Progenitor cell of endocrine pancreas (in vitro differentiated cells): ENCODE measurements at regions not wholly inside any gene's neighbourhood (a gene's known extent, or its start where the extent isn't known, plus 50 kb on each side); places are given as distances from the start of the nearest gene placed in this dataset.
"Not testable (repeated sequence)": the region's sequence is repeated elsewhere in the genome, so short reads cannot be mapped to it uniquely, and the experiment has no call there.

Source experiments
- DNase-seq: peaks from one replicate; pipeline ENCODE4 v3.0.0; 2021; ENCODE audit warnings: low spot score; ENCODE audit not compliant: unreplicated experiment
- H3K27ac Mint-ChIP-seq: 2 replicates; pipeline ENCODE4 v1.8.0; 2021; ENCODE audit warnings: mild to moderate bottlenecking, moderate library complexity, mixed read lengths
- H3K27me3 Mint-ChIP-seq: 2 replicates; pipeline ENCODE4 v1.8.0; 2021; ENCODE audit warnings: mixed read lengths
- H3K36me3 Mint-ChIP-seq: 2 replicates; pipeline ENCODE4 v1.8.0; 2022; ENCODE audit warnings: mixed read lengths; ENCODE audit not compliant: insufficient read depth
- H3K4me1 Mint-ChIP-seq: 2 replicates; pipeline ENCODE4 v1.8.0; 2021; ENCODE audit warnings: low read depth, mixed read lengths
- H3K4me3 Mint-ChIP-seq: 2 replicates; pipeline ENCODE4 v1.8.0; 2021; ENCODE audit warnings: low read depth, mild to moderate bottlenecking, moderate library complexity, mixed read lengths
- H3K9me3 Mint-ChIP-seq: 2 replicates; pipeline ENCODE4 v1.8.0; 2021; ENCODE audit warnings: low read depth, mixed read lengths
- CTCF ChIP-seq: fragments of 200-600 bp; sonication (generic); IDR thresholded peaks from one replicate; pipeline ENCODE4 v1.5.0; 2021; ENCODE audit warnings: antibody characterized with exemption, mild to moderate bottlenecking; ENCODE audit not compliant: unreplicated experiment

GRCh38 chr16:13377143-13377542, 475.7 kb downstream of the SHISA9 start:
- Mint-ChIP-seq H3K36me3 (no peaks in the 10 kb centered on the region), H3K4me1 (no peaks in the 10 kb centered on the region), H3K9me3 (peaks cover 12% of the 10 kb centered on the region), H3K27me3 (no peaks in the 10 kb centered on the region), H3K27ac (no peak overlapping the region), H3K4me3 (no peak overlapping the region)
- no peak for DNase-seq
- no peak for TF ChIP-seq CTCF

- Mint-ChIP-seq H3K27ac (no peak overlapping the region), H3K27me3 (no peaks in the 10 kb centered on the region), H3K4me3 (no peak overlapping the region), H3K36me3 (no peaks in the 10 kb centered on the region), H3K4me1 (no peaks in the 10 kb centered on the region), H3K9me3 (peaks cover 12% of the 10 kb centered on the region)
- TF ChIP-seq CTCF: no peak
- no peak for DNase-seq
These were observed 476.8 kb downstream of the SHISA9 start for GRCh38 chr16:13378151-13378550.

GRCh38 chr16:13379266-13379665, 477.9 kb downstream of the SHISA9 start:
- Mint-ChIP-seq H3K27ac (no peak overlapping the region), H3K36me3 (no peaks in the 10 kb centered on the region), H3K4me3 (no peak overlapping the region), H3K27me3 (no peaks in the 10 kb centered on the region), H3K9me3 (peaks cover 12% of the 10 kb centered on the region), H3K4me1 (no peaks in the 10 kb centered on the region)
- DNase-seq: no peak
- TF ChIP-seq CTCF: no peak

- H3K4me1 Mint-ChIP-seq, H3K4me3 Mint-ChIP-seq, H3K36me3 Mint-ChIP-seq, H3K27ac Mint-ChIP-seq, H3K27me3 Mint-ChIP-seq, DNase-seq: not testable (repeated sequence)
- peaks cover 26% of the 10 kb centered on the region for H3K9me3 Mint-ChIP-seq
These were observed 484.0 kb downstream of the SHISA9 start for GRCh38 chr16:13385156-13386040.

- Mint-ChIP-seq H3K27me3 (no peaks in the 10 kb centered on the region), H3K36me3 (no peaks in the 10 kb centered on the region)
These were observed 488.9 kb downstream of the SHISA9 start for GRCh38 chr16:13390093-13390985.

More at GRCh38 chr16:13390093-13390985, 488.9 kb downstream of the SHISA9 start:
- H3K4me1 Mint-ChIP-seq: peaks cover 2% of the 10 kb centered on the region
- no peak overlapping the region for H3K27ac Mint-ChIP-seq
- TF ChIP-seq CTCF: no peak
- no peak for DNase-seq
- no peak overlapping the region for H3K4me3 Mint-ChIP-seq
- peaks cover 13% of the 10 kb centered on the region for H3K9me3 Mint-ChIP-seq
